HCT116 (cell line): ENCODE measurements at regions not wholly inside any gene's neighbourhood (a gene's known extent, or its start where the extent isn't known, plus 50 kb on each side); places are given as distances from the start of the nearest gene placed in this dataset.

Experiments
- ATAC-seq: fragments of 200-7000 bp; cut with Tn5 transposase; 2 replicates; pipeline ENCODE4 v1.9.1; 2020; ENCODE audit warnings: mild to moderate bottlenecking, moderate library complexity
- BruUV-seq: library from RNA; stranded (reverse); fragments of 400-500 nt; replicated peaks from 2 replicates; lab custom pipeline; 2021; lab: Mats Ljungman, UMichigan
- CTCF ChIA-PET: fragments of 300-600 bp; sonication (Branson Sonifier 250); formaldehyde crosslinking; loops from one replicate; lab custom pipeline; 2021; ENCODE audit warnings: antibody characterized with exemption; lab: Charles Lee
- POLR2A ChIA-PET: fragments of 300-600, 350-600 bp; sonication (Branson Sonifier 250); formaldehyde crosslinking; loops from one replicate; lab custom pipeline; 2021; ENCODE audit warnings: antibody characterized with exemption; lab: Charles Lee
- RAD21 ChIA-PET, 2 experiments: fragments of 300-600 bp; sonication (Branson Sonifier 250); formaldehyde crosslinking; loops; one replicate each; lab custom pipeline; 2023; ENCODE audit warnings: low total read pairs in 2 of 2; ENCODE audit not compliant: uncharacterized antibody in 2 of 2, unreplicated experiment in 2 of 2, low non-redundant PET in 1 of 2; lab: Charles Lee
- DNase-seq: peaks from one replicate; pipeline ENCODE4 v3.0.0-alpha.2; 2010; ENCODE audit warnings: low read depth, low spot score
- H2AFZ ChIP-seq: fragments of 200-600 bp; shearing (Covaris generic), sonication (generic); 2 replicates; pipeline ENCODE4 v1.6.1; 2017; ENCODE audit warnings: low read depth, mixed run types, mixed read lengths, antibody characterized with exemption, low read length; ENCODE audit not compliant: poor library complexity, severe bottlenecking
- H3K27ac ChIP-seq: 2 replicates; pipeline ENCODE4 v1.5.1; 2012; ENCODE audit warnings: low read depth, low read length
- H3K27me3 ChIP-seq: fragments of 200-600 bp; sonication (generic); 2 replicates; pipeline ENCODE4 v1.6.1; 2016; ENCODE audit warnings: mixed run types, low read length, mixed read lengths; ENCODE audit not compliant: insufficient read depth
- H3K36me3 ChIP-seq, 2 experiments: fragments of 200-500 bp in 1 of 2; fragments of 200-600 bp in 1 of 2; sonication (Bioruptor generic) in 1 of 2; sonication (generic) in 1 of 2; 2 replicates each; pipeline versions ENCODE4 v1.5.1 to v1.6.1; 2014 to 2016; ENCODE audit warnings: low read length in 2 of 2, inconsistent platforms in 1 of 2, mixed read lengths in 1 of 2, mixed run types in 1 of 2; ENCODE audit not compliant: insufficient read depth in 2 of 2, control insufficient read depth in 1 of 2
- H3K4me1 ChIP-seq, 2 experiments: fragments of 200-600 bp in 1 of 2; sonication (generic) in 1 of 2; 2 replicates each; pipeline versions ENCODE4 v1.5.1 to v1.6.1; 2012 to 2017; ENCODE audit warnings: low read length in 2 of 2, inconsistent platforms in 1 of 2, mild to moderate bottlenecking in 1 of 2, mixed read lengths in 1 of 2, mixed run types in 1 of 2, moderate library complexity in 1 of 2; ENCODE audit not compliant: insufficient read depth in 2 of 2, control insufficient read depth in 1 of 2
- H3K4me2 ChIP-seq: fragments of 200-600 bp; sonication (generic); 2 replicates; pipeline ENCODE4 v1.6.1; 2017; ENCODE audit warnings: mixed run types, low read length, mixed read lengths
- H3K4me3 ChIP-seq, 2 experiments: fragments of 200-600 bp in 1 of 2; sonication (generic) in 1 of 2; replicated peaks in 1 of 2; 2 replicates each; pipeline ENCODE4 v1.5.1; 2011 to 2016; ENCODE audit warnings: low read length in 2 of 2, control low read depth in 1 of 2, low read depth in 1 of 2, mild to moderate bottlenecking in 1 of 2, mixed read lengths in 1 of 2, mixed run types in 1 of 2
- H3K79me2 ChIP-seq: fragments of 200-600 bp; sonication (generic); 2 replicates; pipeline ENCODE4 v1.6.1; 2017; ENCODE audit warnings: mild to moderate bottlenecking, mixed run types, low read length, moderate library complexity, mixed read lengths; ENCODE audit not compliant: insufficient read depth
- H3K9ac ChIP-seq: fragments of 200-600 bp; sonication (generic); 2 replicates; pipeline ENCODE4 v1.6.1; 2016; ENCODE audit warnings: low read length, mixed read lengths
- H3K9me2 ChIP-seq: fragments of 200-600 bp; sonication (generic), shearing (Covaris generic); 2 replicates; pipeline ENCODE4 v1.6.1; 2017; ENCODE audit warnings: mixed run types, mild to moderate bottlenecking, moderate library complexity; ENCODE audit not compliant: insufficient read depth
- H3K9me3 ChIP-seq, 2 experiments: fragments of 200-500 bp in 1 of 2; fragments of 200-600 bp in 1 of 2; sonication (Bioruptor generic) in 1 of 2; sonication (generic) in 1 of 2; 2 replicates each; pipeline ENCODE4 v1.6.1; 2014 to 2017; ENCODE audit warnings: low read length in 2 of 2, mixed read lengths in 2 of 2, inconsistent platforms in 1 of 2, low read depth in 1 of 2, mild to moderate bottlenecking in 1 of 2, mixed run types in 1 of 2, moderate library complexity in 1 of 2; ENCODE audit not compliant: control insufficient read depth in 1 of 2, insufficient read depth in 1 of 2
- H4K20me1 ChIP-seq: fragments of 200-600 bp; sonication (generic), shearing (Covaris generic); 2 replicates; pipeline ENCODE4 v1.6.1; 2017; ENCODE audit warnings: mixed run types, mild to moderate bottlenecking, moderate library complexity; ENCODE audit not compliant: insufficient read depth
- ATF3 ChIP-seq: IDR thresholded peaks from 2 replicates; pipeline ENCODE4 v1.6.1; 2012
- CBX3 ChIP-seq: IDR thresholded peaks from 2 replicates; pipeline ENCODE4 v1.6.1; 2012; ENCODE audit warnings: low read depth
- EZH2phosphoT487 ChIP-seq: fragments of 200-600 bp; IDR thresholded peaks from 2 replicates; pipeline ENCODE4 v1.6.1; 2018; ENCODE audit warnings: antibody characterized with exemption, borderline replicate concordance
- FOSL1 ChIP-seq: IDR thresholded peaks from 2 replicates; pipeline ENCODE4 v1.6.1; 2012; ENCODE audit warnings: low read depth
- JUND ChIP-seq: IDR thresholded peaks from 2 replicates; pipeline ENCODE4 v1.6.1; 2012
- MAX ChIP-seq: IDR thresholded peaks from 2 replicates; pipeline ENCODE4 v1.6.1; 2012
- POLR2A ChIP-seq: IDR thresholded peaks from 2 replicates; pipeline ENCODE4 v1.7.0; 2011; ENCODE audit warnings: borderline replicate concordance; ENCODE audit not compliant: insufficient read depth, insufficient read length; ENCODE audit errors: extremely low read depth
- SIN3A ChIP-seq: IDR thresholded peaks from 2 replicates; pipeline ENCODE4 v1.6.1; 2012; ENCODE audit warnings: low read depth
- SRF ChIP-seq: IDR thresholded peaks from 2 replicates; pipeline ENCODE4 v1.6.1; 2012; ENCODE audit warnings: low read depth
- ZBTB33 ChIP-seq: IDR thresholded peaks from 2 replicates; pipeline ENCODE4 v1.6.1; 2011; ENCODE audit warnings: mild to moderate bottlenecking, low read length, moderate library complexity; ENCODE audit not compliant: insufficient replicate concordance; ENCODE audit errors: extremely low read depth
- ZFX ChIP-seq: fragments of 450-650 bp; IDR thresholded peaks from 2 replicates; pipeline ENCODE4 v1.6.1; 2017
- intact Hi-C: fragments of 100-400 bp; cut with micrococcal nuclease; formaldehyde crosslinking; loops from 2 replicates; pipeline ENCODE4 v1.10.0; 2022

- no peak overlapping the region for H3K9ac ChIP-seq
- no peaks in the 10 kb centered on the region for H3K9me3 ChIP-seq
- H3K4me3 ChIP-seq = no peak overlapping the region
- H4K20me1 ChIP-seq = no peaks in the 10 kb centered on the region
- TF ChIP-seq ZFX = no peak
- no peak for TF ChIP-seq SRF
- TF ChIP-seq ZBTB33 = no peak
- no peak for TF ChIP-seq FOSL1
- TF ChIP-seq CBX3 = no peak
- TF ChIP-seq, all 23 proteins: peak for 0
- H3K27ac ChIP-seq = no peak overlapping the region
- H3K27me3 ChIP-seq = no peaks in the 10 kb centered on the region
- H3K79me2 ChIP-seq = no peaks in the 10 kb centered on the region
- RAD21 ChIA-PET = no interaction called here
- H3K4me2 ChIP-seq = no peak overlapping the region
- CTCF ChIA-PET = no interaction called here
- POLR2A ChIA-PET = no interaction called here
- intact Hi-C loops = no loop called here
- no peak overlapping the region for H2AFZ ChIP-seq
- H3K4me1 ChIP-seq = no peaks in the 10 kb centered on the region
- H3K36me3 ChIP-seq = no peaks in the 10 kb centered on the region
- no peaks in the 10 kb centered on the region for H3K9me2 ChIP-seq
- ATAC-seq = no peak
- no TSS peak for BruUV-seq
- DNase-seq = no peak
These were observed 260.1 kb downstream of the GPATCH2 start for GRCh38 chr1:217370757-217371156.

- no peak overlapping the region for H3K4me2 ChIP-seq
- intact Hi-C loops = no loop called here
- no peaks in the 10 kb centered on the region for H3K4me1 ChIP-seq
- no peaks in the 10 kb centered on the region for H3K27me3 ChIP-seq
- H3K9ac ChIP-seq = no peak overlapping the region
- ATAC-seq = no peak
- no peaks in the 10 kb centered on the region for H3K36me3 ChIP-seq
- no peak overlapping the region for H2AFZ ChIP-seq
- CTCF ChIA-PET = no interaction called here
- no peaks in the 10 kb centered on the region for H4K20me1 ChIP-seq
- BruUV-seq = no TSS peak
- no peak for TF ChIP-seq POLR2A
- TF ChIP-seq MAX = no peak
- TF ChIP-seq EZH2phosphoT487 = no peak
- TF ChIP-seq FOSL1 = no peak
- no peak for TF ChIP-seq ATF3
- no peak for TF ChIP-seq SRF
- TF ChIP-seq ZFX = no peak
- TF ChIP-seq JUND = no peak
- TF ChIP-seq SIN3A = no peak
- H3K79me2 ChIP-seq = no peaks in the 10 kb centered on the region
- RAD21 ChIA-PET = no interaction called here
- H3K27ac ChIP-seq = no peak overlapping the region
- no peak overlapping the region for H3K4me3 ChIP-seq
- H3K9me2 ChIP-seq = no peaks in the 10 kb centered on the region
- no peak for DNase-seq
- POLR2A ChIA-PET = no interaction called here
- no peaks in the 10 kb centered on the region for H3K9me3 ChIP-seq
These were observed 260.8 kb downstream of the GPATCH2 start for GRCh38 chr1:217369996-217370551.
